ENCODE measurements at regions not wholly inside any gene's neighbourhood (a gene's known extent, or its start where the extent isn't known, plus 50 kb on each side); places are given as distances from the start of the nearest gene placed in this dataset.

- no peaks in the 10 kb centered on the region for H3K36me3 Mint-ChIP-seq
- H3K27me3 Mint-ChIP-seq: no peaks in the 10 kb centered on the region
Measured at GRCh38 chr9:13901176-13901575, 412.8 kb downstream of the NFIB start.

GRCh38 chr9:13900449-13900848 lies 413.5 kb downstream of the NFIB start:
- Mint-ChIP-seq H3K9me3 (peaks cover 5% of the 10 kb centered on the region), H3K27me3 (no peaks in the 10 kb centered on the region), H3K36me3 (no peaks in the 10 kb centered on the region), H3K4me3 (no peak overlapping the region), H3K4me1 (no peaks in the 10 kb centered on the region), H3K27ac (no peak overlapping the region)
- no peak for ATAC-seq

More at GRCh38 chr9:13901176-13901575, 412.8 kb downstream of the NFIB start:
- Mint-ChIP-seq H3K4me3 (no peak overlapping the region), H3K4me1 (no peaks in the 10 kb centered on the region), H3K27ac (no peak overlapping the region), H3K9me3 (peaks cover 5% of the 10 kb centered on the region)
- ATAC-seq: no peak

- no peaks in the 10 kb centered on the region for H3K4me1 Mint-ChIP-seq
- H3K36me3 Mint-ChIP-seq: no peaks in the 10 kb centered on the region
- no peak overlapping the region for H3K27ac Mint-ChIP-seq
- no peaks in the 10 kb centered on the region for H3K27me3 Mint-ChIP-seq
- peaks cover 5% of the 10 kb centered on the region for H3K9me3 Mint-ChIP-seq
- no peak overlapping the region for H3K4me3 Mint-ChIP-seq
- ATAC-seq: no peak
Measured at GRCh38 chr9:13899924-13900323, 414.0 kb downstream of the NFIB start.

GRCh38 chr9:13898957-13899356 lies 415.0 kb downstream of the NFIB start:
- H3K27ac Mint-ChIP-seq: no peak overlapping the region
- no peaks in the 10 kb centered on the region for H3K36me3 Mint-ChIP-seq
- H3K27me3 Mint-ChIP-seq: no peaks in the 10 kb centered on the region
- no peak for ATAC-seq
- no peaks in the 10 kb centered on the region for H3K4me1 Mint-ChIP-seq
- peaks cover 9% of the 10 kb centered on the region for H3K9me3 Mint-ChIP-seq
- no peak overlapping the region for H3K4me3 Mint-ChIP-seq

GRCh38 chr9:13896922-13897835 lies 416.8 kb downstream of the NFIB start:
- no peaks in the 10 kb centered on the region for H3K4me1 Mint-ChIP-seq
- peaks cover 7% of the 10 kb centered on the region for H3K9me3 Mint-ChIP-seq
- no peak overlapping the region for H3K27ac Mint-ChIP-seq
- no peak overlapping the region for H3K4me3 Mint-ChIP-seq
- no peaks in the 10 kb centered on the region for H3K36me3 Mint-ChIP-seq
- ATAC-seq: no peak
- H3K27me3 Mint-ChIP-seq: no peaks in the 10 kb centered on the region

GRCh38 chr9:13896047-13896446 lies 417.9 kb downstream of the NFIB start:
- Mint-ChIP-seq H3K4me3 (no peak overlapping the region), H3K27me3 (no peaks in the 10 kb centered on the region), H3K4me1 (no peaks in the 10 kb centered on the region), H3K36me3 (no peaks in the 10 kb centered on the region), H3K27ac (no peak overlapping the region), H3K9me3 (peaks cover 7% of the 10 kb centered on the region)
- no peak for ATAC-seq

GRCh38 chr9:13885258-13885657 lies 428.7 kb downstream of the NFIB start:
- ATAC-seq: no peak
- no peak overlapping the region for H3K4me3 Mint-ChIP-seq

GRCh38 chr9:13879981-13880380 lies 434.0 kb downstream of the NFIB start:
- Mint-ChIP-seq H3K27ac (no peak overlapping the region), H3K9me3 (peaks cover 7% of the 10 kb centered on the region)
- ATAC-seq: no peak

More at GRCh38 chr9:13885258-13885657, 428.7 kb downstream of the NFIB start:
- no peaks in the 10 kb centered on the region for H3K36me3 Mint-ChIP-seq
- no peaks in the 10 kb centered on the region for H3K27me3 Mint-ChIP-seq
- H3K27ac Mint-ChIP-seq: no peak overlapping the region
- H3K4me1 Mint-ChIP-seq: no peaks in the 10 kb centered on the region
- H3K9me3 Mint-ChIP-seq: peaks cover 11% of the 10 kb centered on the region

GRCh38 chr9:13879011-13879410 lies 434.9 kb downstream of the NFIB start:
- no peak overlapping the region for H3K27ac Mint-ChIP-seq
- H3K36me3 Mint-ChIP-seq: no peaks in the 10 kb centered on the region
- no peak overlapping the region for H3K4me3 Mint-ChIP-seq
- no peak for ATAC-seq
- H3K27me3 Mint-ChIP-seq: no peaks in the 10 kb centered on the region
- H3K9me3 Mint-ChIP-seq: peaks cover 3% of the 10 kb centered on the region
- H3K4me1 Mint-ChIP-seq: no peaks in the 10 kb centered on the region

More at GRCh38 chr9:13879981-13880380, 434.0 kb downstream of the NFIB start:
- no peaks in the 10 kb centered on the region for H3K27me3 Mint-ChIP-seq
- no peak overlapping the region for H3K4me3 Mint-ChIP-seq
- no peaks in the 10 kb centered on the region for H3K36me3 Mint-ChIP-seq
- no peaks in the 10 kb centered on the region for H3K4me1 Mint-ChIP-seq

- H3K36me3 Mint-ChIP-seq: no peaks in the 10 kb centered on the region
- H3K4me3 Mint-ChIP-seq: no peak overlapping the region
- no peak overlapping the region for H3K27ac Mint-ChIP-seq
- no peak for ATAC-seq
- H3K9me3 Mint-ChIP-seq: peaks cover 7% of the 10 kb centered on the region
- H3K27me3 Mint-ChIP-seq: no peaks in the 10 kb centered on the region
- H3K4me1 Mint-ChIP-seq: no peaks in the 10 kb centered on the region
Measured at GRCh38 chr9:13878241-13878711, 435.7 kb downstream of the NFIB start.

GRCh38 chr9:13876741-13877140 lies 437.2 kb downstream of the NFIB start:
- Mint-ChIP-seq H3K4me1 (no peaks in the 10 kb centered on the region), H3K4me3 (no peak overlapping the region), H3K27me3 (no peaks in the 10 kb centered on the region), H3K36me3 (no peaks in the 10 kb centered on the region), H3K27ac (no peak overlapping the region), H3K9me3 (peaks cover 10% of the 10 kb centered on the region)
- ATAC-seq: no peak

- Mint-ChIP-seq H3K4me3 (no peak overlapping the region), H3K4me1 (no peaks in the 10 kb centered on the region), H3K27me3 (no peaks in the 10 kb centered on the region), H3K9me3 (peaks cover 6% of the 10 kb centered on the region), H3K27ac (no peak overlapping the region), H3K36me3 (no peaks in the 10 kb centered on the region)
- no peak for ATAC-seq
Measured at GRCh38 chr9:13873203-13873602, 440.7 kb downstream of the NFIB start.

GRCh38 chr9:13868336-13868735 lies 445.6 kb downstream of the NFIB start:
- Mint-ChIP-seq H3K27me3 (no peaks in the 10 kb centered on the region), H3K4me3 (no peak overlapping the region), H3K36me3 (no peaks in the 10 kb centered on the region), H3K4me1 (no peaks in the 10 kb centered on the region), H3K27ac (no peak overlapping the region), H3K9me3 (peaks cover 6% of the 10 kb centered on the region)
- ATAC-seq: no peak

GRCh38 chr9:13865869-13866268 lies 448.1 kb downstream of the NFIB start:
- no peak for ATAC-seq
- Mint-ChIP-seq H3K27me3 (no peaks in the 10 kb centered on the region), H3K36me3 (no peaks in the 10 kb centered on the region), H3K9me3 (peaks cover 3% of the 10 kb centered on the region), H3K27ac (no peak overlapping the region), H3K4me3 (no peak overlapping the region), H3K4me1 (no peaks in the 10 kb centered on the region)

- no peak overlapping the region for H3K4me3 Mint-ChIP-seq
- no peaks in the 10 kb centered on the region for H3K36me3 Mint-ChIP-seq
- no peaks in the 10 kb centered on the region for H3K27me3 Mint-ChIP-seq
- peaks cover 3% of the 10 kb centered on the region for H3K9me3 Mint-ChIP-seq
- no peaks in the 10 kb centered on the region for H3K4me1 Mint-ChIP-seq
- ATAC-seq: no peak
- no peak overlapping the region for H3K27ac Mint-ChIP-seq
Measured at GRCh38 chr9:13863112-13863511, 450.8 kb downstream of the NFIB start.

- H3K36me3 Mint-ChIP-seq: no peaks in the 10 kb centered on the region
- peaks cover 3% of the 10 kb centered on the region for H3K9me3 Mint-ChIP-seq
- H3K4me1 Mint-ChIP-seq: no peaks in the 10 kb centered on the region
- H3K27ac Mint-ChIP-seq: no peak overlapping the region
- no peak for ATAC-seq
- no peak overlapping the region for H3K4me3 Mint-ChIP-seq
- H3K27me3 Mint-ChIP-seq: no peaks in the 10 kb centered on the region
Measured at GRCh38 chr9:13862654-13863053, 451.3 kb downstream of the NFIB start.
